D721Med (cell line): ENCODE measurements at regions not wholly inside any gene's neighbourhood (a gene's known extent, or its start where the extent isn't known, plus 50 kb on each side); places are given as distances from the start of the nearest gene placed in this dataset.

Source experiments
- DNase-seq: peaks from one replicate; pipeline ENCODE4 v3.0.0; 2011; ENCODE audit warnings: low spot score; ENCODE audit not compliant: insufficient read length
- FAIRE-seq: peaks from 2 replicates; lab custom pipeline; 2011; peaks lifted over from hg19 to GRCh38; lab: Jason Lieb, UNC
- TF ChIP-seq, protein P1 (sequence below): IDR thresholded peaks from 2 replicates; pipeline ENCODE4 v1.5.1; 2012; ENCODE audit warnings: mild to moderate bottlenecking, control low read depth; ENCODE audit not compliant: insufficient read depth; ENCODE audit errors: missing control alignments

GRCh38 chr10:28928484-28928883 is 251.2 kb downstream of the BAMBI start:
- DNase-seq, result no peak
- no peak for FAIRE-seq
- TF ChIP-seq, protein P1, sequence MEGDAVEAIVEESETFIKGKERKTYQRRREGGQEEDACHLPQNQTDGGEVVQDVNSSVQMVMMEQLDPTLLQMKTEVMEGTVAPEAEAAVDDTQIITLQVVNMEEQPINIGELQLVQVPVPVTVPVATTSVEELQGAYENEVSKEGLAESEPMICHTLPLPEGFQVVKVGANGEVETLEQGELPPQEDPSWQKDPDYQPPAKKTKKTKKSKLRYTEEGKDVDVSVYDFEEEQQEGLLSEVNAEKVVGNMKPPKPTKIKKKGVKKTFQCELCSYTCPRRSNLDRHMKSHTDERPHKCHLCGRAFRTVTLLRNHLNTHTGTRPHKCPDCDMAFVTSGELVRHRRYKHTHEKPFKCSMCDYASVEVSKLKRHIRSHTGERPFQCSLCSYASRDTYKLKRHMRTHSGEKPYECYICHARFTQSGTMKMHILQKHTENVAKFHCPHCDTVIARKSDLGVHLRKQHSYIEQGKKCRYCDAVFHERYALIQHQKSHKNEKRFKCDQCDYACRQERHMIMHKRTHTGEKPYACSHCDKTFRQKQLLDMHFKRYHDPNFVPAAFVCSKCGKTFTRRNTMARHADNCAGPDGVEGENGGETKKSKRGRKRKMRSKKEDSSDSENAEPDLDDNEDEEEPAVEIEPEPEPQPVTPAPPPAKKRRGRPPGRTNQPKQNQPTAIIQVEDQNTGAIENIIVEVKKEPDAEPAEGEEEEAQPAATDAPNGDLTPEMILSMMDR, result no peak

DNA sequence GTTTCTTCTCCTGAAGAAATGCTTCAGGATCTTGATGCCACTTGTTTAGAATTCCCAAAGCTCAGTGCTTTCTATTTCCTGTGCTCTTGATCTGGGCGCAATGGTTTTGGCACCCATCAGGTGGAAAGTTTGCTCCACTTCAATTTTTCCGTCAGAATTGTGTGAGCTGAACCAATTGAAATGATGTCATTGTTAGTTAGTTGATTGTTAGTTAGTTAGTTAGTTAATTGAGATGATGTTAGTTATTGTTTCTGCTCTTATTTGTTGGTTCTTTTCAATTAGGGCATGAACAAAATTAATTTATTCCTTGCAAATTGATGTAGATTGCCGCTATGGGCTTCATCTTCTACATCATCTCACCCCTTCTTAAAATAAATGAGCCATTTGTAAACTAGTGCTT is 252.6 kb downstream of the BAMBI start:
- TF ChIP-seq, protein P1, result no peak
- DNase-seq (no peak), FAIRE-seq (no peak)

GRCh38 chr10:28930514-28931495 is 253.5 kb downstream of the BAMBI start:
- TF ChIP-seq, protein P1, result no peak
- FAIRE-seq (no peak), DNase-seq (no peak)

DNA sequence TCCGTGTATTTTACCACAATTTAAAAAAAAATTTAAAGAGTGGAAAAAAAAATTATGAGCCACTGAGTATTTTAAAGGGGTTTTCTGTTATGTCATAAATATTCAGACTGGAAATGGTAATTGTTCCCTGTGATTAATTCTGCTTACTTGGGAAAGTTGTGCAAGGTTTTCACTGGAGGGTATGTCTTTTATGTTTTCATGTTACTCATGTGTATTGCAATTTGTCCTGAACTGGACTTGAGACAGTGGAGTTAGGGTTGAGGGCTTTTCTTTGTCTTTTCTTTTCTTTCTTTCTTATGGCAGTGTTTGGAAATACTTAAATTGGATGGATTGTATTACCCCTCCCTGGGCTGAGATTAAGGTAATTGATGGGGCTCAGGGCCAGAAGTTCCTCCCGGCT is 257.7 kb downstream of the BAMBI start:
- no peak for DNase-seq
- TF ChIP-seq, protein P1, result no peak
- no peak for FAIRE-seq

- FAIRE-seq (no peak), DNase-seq (no peak)
- TF ChIP-seq, protein P1, result no peak
Measured at GRCh38 chr10:28937959-28938358, 260.6 kb downstream of the BAMBI start.

DNA sequence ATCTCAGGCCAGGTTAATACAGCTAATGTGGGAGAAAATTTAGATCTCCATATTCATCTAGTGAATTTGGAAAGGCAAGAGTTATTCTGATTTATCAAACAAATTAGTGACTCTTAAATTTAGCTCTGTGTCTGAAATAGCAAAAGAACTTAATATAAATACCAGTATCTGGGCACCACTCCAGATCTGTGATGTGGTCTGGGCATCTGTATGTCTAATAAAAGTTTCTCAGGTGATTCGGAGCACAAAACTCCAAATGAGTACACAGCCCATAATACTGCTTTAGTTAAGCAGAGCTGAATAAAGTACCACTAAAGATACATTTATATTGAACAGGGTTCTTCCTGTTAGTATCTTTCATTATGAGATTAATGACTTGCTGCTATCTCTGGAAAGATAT is 261.4 kb downstream of the BAMBI start:
- TF ChIP-seq, protein P1, result no peak
- FAIRE-seq (no peak), DNase-seq (no peak)
